ENCODE measurements at regions not wholly inside any gene's neighbourhood (a gene's known extent, or its start where the extent isn't known, plus 50 kb on each side); places are given as distances from the start of the nearest gene placed in this dataset.

- no peak for DNase-seq
Observed at GRCh38 chr2:42863751-42864150, 71.4 kb upstream of the HAAO start.

GRCh38 chr2:42863320-42863719, 70.9 kb upstream of the HAAO start:
- no peak for DNase-seq

GRCh38 chr2:42862669-42863185, 70.3 kb upstream of the HAAO start:
- no peak for DNase-seq

- DNase-seq: no peak
Observed at GRCh38 chr2:42861321-42861720, 68.9 kb upstream of the HAAO start.

- DNase-seq: no peak
Observed at GRCh38 chr2:42860319-42861094, 68.1 kb upstream of the HAAO start.

GRCh38 chr2:42859791-42860190, 67.4 kb upstream of the HAAO start:
- no peak for DNase-seq

GRCh38 chr2:42859006-42859552, 66.7 kb upstream of the HAAO start:
- peak; percentile 90 for DNase-seq

GRCh38 chr2:42858140-42859005, 66.0 kb upstream of the HAAO start:
- DNase-seq: no peak

- DNase-seq: no peak
Observed at GRCh38 chr2:42856891-42857632, 64.7 kb upstream of the HAAO start.

- DNase-seq: no peak
Observed at GRCh38 chr2:42856106-42856860, 63.9 kb upstream of the HAAO start.

GRCh38 chr2:42855221-42855970, 63.0 kb upstream of the HAAO start:
- no peak for DNase-seq

- no peak for DNase-seq
Observed at GRCh38 chr2:42854207-42854818, 61.9 kb upstream of the HAAO start.

GRCh38 chr2:42853549-42854206, 61.3 kb upstream of the HAAO start:
- no peak for DNase-seq

- DNase-seq: no peak
Observed at GRCh38 chr2:42852798-42853197, 60.4 kb upstream of the HAAO start.

- no peak for DNase-seq
Observed at GRCh38 chr2:42851740-42852250, 59.4 kb upstream of the HAAO start.

- DNase-seq: no peak
Observed at GRCh38 chr2:42851186-42851585, 58.8 kb upstream of the HAAO start.

GRCh38 chr2:42850016-42850805, 57.8 kb upstream of the HAAO start:
- DNase-seq: no peak

GRCh38 chr2:42849311-42849710, 56.9 kb upstream of the HAAO start:
- no peak for DNase-seq

GRCh38 chr2:42848726-42849290, 56.4 kb upstream of the HAAO start:
- no peak for DNase-seq
